HepG2 (cell line): ENCODE measurements at regions not wholly inside any gene's neighbourhood (a gene's known extent, or its start where the extent isn't known, plus 50 kb on each side); places are given as distances from the start of the nearest gene placed in this dataset.
A peak's percentile ranks its signal among the peaks of the same experiment; 100 is the strongest.

Experiments
- AHR ChIP-seq: IDR thresholded peaks from 2 replicates; pipeline ENCODE4 v1.6.1; 2018; ENCODE audit warnings: missing genetic modification reagents, missing compliant biosample characterization
- ARNTL ChIP-seq: sonication (generic); formaldehyde crosslinking; IDR thresholded peaks from 2 replicates; pipeline ENCODE4 v1.4.0; 2020; ENCODE audit warnings: mild to moderate bottlenecking, missing genetic modification reagents
- ETV5 ChIP-seq: IDR thresholded peaks from 2 replicates; pipeline ENCODE4 v1.6.1; 2018; ENCODE audit warnings: missing biosample characterization, missing genetic modification reagents, inconsistent platforms, borderline replicate concordance
- FOSL1 ChIP-seq: sonication (generic); formaldehyde crosslinking; IDR thresholded peaks from 2 replicates; pipeline ENCODE4 v1.9.0; 2021; ENCODE audit warnings: missing genetic modification reagents, borderline replicate concordance
- KDM5A ChIP-seq: fragments of 200-600 bp; sonication (generic); IDR thresholded peaks from 2 replicates; pipeline ENCODE4 v1.7.0; 2018; ENCODE audit warnings: antibody characterized with exemption, mild to moderate bottlenecking, low read length, borderline replicate concordance
- MIER3 ChIP-seq: IDR thresholded peaks from 2 replicates; pipeline ENCODE4 v1.6.1; 2016; ENCODE audit warnings: missing compliant biosample characterization, borderline replicate concordance
- PAWR ChIP-seq: sonication (generic); formaldehyde crosslinking; IDR thresholded peaks from 2 replicates; pipeline ENCODE4 v1.4.0; 2020; ENCODE audit warnings: missing genetic modification reagents, mild to moderate bottlenecking, borderline replicate concordance
- RXRA ChIP-seq: sonication (generic); formaldehyde crosslinking; IDR thresholded peaks from 2 replicates; pipeline ENCODE4 v1.5.1; 2020; ENCODE audit warnings: missing genetic modification reagents
- ZBTB7B ChIP-seq: sonication (generic); formaldehyde crosslinking; IDR thresholded peaks from 2 replicates; pipeline ENCODE4 v1.4.0; 2020; ENCODE audit warnings: missing genetic modification reagents
- ZNF549 ChIP-seq: sonication (generic); formaldehyde crosslinking; IDR thresholded peaks from 2 replicates; pipeline ENCODE4 v1.5.0; 2020; ENCODE audit warnings: missing genetic modification reagents
- TF ChIP-seq, protein P1 (sequence below): IDR thresholded peaks from 2 replicates; pipeline ENCODE4 v1.6.1; 2016; ENCODE audit warnings: low read depth, missing genetic modification reagents, missing compliant biosample characterization
- TF ChIP-seq, protein P2 (sequence below): sonication (generic); formaldehyde crosslinking; IDR thresholded peaks from 2 replicates; pipeline ENCODE4 v1.5.1; 2020; ENCODE audit warnings: mild to moderate bottlenecking, missing genetic modification reagents, borderline replicate concordance
- TF ChIP-seq, protein P3 (sequence below): sonication (generic); formaldehyde crosslinking; IDR thresholded peaks from 2 replicates; pipeline ENCODE4 v1.4.0; 2020; ENCODE audit warnings: missing genetic modification reagents
- TF ChIP-seq, protein P4 (sequence below): sonication (generic); formaldehyde crosslinking; IDR thresholded peaks from 2 replicates; pipeline ENCODE4 v1.8.1; 2023; ENCODE audit warnings: mild to moderate bottlenecking, missing genetic modification reagents
- TF ChIP-seq, protein P5 (sequence below): IDR thresholded peaks from 2 replicates; pipeline ENCODE4 v1.6.1; 2012; ENCODE audit warnings: low read depth, low read length, improper control_type of control experiment

DNA sequence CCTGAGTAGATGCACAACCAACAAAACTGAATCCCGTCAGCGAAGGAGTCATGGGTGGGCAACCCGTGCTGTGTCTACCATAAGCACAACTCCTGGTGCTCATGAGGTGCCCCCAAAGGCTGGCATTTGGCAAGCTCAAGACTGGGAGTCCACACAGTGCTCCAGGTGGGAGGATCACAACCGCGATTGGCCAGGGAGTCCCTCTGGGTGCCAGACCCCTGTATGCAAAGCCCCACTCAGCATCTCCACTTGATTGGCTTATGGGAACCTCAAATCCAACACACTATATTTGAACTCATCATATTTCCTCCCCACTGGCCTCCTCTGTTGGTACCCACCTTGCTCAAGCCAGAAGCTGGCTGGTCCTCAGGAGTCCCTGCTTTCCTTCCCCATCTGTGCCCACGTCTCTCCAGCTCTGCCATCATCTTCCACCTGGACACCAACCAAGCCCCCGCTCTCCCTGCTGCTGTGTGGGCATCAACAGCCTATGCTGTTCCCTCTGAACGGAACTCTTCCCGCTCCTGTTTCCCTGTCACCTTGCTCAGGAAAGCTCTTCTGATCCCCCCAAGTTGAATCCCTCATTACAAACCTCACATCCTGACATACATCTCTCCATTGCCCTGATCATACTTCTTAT lies 142.3 kb upstream of the PTPN1 start (continued):
- TF ChIP-seq, protein P1, sequence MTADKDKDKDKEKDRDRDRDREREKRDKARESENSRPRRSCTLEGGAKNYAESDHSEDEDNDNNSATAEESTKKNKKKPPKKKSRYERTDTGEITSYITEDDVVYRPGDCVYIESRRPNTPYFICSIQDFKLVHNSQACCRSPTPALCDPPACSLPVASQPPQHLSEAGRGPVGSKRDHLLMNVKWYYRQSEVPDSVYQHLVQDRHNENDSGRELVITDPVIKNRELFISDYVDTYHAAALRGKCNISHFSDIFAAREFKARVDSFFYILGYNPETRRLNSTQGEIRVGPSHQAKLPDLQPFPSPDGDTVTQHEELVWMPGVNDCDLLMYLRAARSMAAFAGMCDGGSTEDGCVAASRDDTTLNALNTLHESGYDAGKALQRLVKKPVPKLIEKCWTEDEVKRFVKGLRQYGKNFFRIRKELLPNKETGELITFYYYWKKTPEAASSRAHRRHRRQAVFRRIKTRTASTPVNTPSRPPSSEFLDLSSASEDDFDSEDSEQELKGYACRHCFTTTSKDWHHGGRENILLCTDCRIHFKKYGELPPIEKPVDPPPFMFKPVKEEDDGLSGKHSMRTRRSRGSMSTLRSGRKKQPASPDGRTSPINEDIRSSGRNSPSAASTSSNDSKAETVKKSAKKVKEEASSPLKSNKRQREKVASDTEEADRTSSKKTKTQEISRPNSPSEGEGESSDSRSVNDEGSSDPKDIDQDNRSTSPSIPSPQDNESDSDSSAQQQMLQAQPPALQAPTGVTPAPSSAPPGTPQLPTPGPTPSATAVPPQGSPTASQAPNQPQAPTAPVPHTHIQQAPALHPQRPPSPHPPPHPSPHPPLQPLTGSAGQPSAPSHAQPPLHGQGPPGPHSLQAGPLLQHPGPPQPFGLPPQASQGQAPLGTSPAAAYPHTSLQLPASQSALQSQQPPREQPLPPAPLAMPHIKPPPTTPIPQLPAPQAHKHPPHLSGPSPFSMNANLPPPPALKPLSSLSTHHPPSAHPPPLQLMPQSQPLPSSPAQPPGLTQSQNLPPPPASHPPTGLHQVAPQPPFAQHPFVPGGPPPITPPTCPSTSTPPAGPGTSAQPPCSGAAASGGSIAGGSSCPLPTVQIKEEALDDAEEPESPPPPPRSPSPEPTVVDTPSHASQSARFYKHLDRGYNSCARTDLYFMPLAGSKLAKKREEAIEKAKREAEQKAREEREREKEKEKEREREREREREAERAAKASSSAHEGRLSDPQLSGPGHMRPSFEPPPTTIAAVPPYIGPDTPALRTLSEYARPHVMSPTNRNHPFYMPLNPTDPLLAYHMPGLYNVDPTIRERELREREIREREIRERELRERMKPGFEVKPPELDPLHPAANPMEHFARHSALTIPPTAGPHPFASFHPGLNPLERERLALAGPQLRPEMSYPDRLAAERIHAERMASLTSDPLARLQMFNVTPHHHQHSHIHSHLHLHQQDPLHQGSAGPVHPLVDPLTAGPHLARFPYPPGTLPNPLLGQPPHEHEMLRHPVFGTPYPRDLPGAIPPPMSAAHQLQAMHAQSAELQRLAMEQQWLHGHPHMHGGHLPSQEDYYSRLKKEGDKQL (CRISPR knock-in tag): no peak
- no peak for TF ChIP-seq PAWR (CRISPR knock-in tag)
- 0 out of 2 replicates have a peak, but pooled peaks have one; percentile 23 for TF ChIP-seq RXRA (CRISPR knock-in tag)
- TF ChIP-seq, protein P2, sequence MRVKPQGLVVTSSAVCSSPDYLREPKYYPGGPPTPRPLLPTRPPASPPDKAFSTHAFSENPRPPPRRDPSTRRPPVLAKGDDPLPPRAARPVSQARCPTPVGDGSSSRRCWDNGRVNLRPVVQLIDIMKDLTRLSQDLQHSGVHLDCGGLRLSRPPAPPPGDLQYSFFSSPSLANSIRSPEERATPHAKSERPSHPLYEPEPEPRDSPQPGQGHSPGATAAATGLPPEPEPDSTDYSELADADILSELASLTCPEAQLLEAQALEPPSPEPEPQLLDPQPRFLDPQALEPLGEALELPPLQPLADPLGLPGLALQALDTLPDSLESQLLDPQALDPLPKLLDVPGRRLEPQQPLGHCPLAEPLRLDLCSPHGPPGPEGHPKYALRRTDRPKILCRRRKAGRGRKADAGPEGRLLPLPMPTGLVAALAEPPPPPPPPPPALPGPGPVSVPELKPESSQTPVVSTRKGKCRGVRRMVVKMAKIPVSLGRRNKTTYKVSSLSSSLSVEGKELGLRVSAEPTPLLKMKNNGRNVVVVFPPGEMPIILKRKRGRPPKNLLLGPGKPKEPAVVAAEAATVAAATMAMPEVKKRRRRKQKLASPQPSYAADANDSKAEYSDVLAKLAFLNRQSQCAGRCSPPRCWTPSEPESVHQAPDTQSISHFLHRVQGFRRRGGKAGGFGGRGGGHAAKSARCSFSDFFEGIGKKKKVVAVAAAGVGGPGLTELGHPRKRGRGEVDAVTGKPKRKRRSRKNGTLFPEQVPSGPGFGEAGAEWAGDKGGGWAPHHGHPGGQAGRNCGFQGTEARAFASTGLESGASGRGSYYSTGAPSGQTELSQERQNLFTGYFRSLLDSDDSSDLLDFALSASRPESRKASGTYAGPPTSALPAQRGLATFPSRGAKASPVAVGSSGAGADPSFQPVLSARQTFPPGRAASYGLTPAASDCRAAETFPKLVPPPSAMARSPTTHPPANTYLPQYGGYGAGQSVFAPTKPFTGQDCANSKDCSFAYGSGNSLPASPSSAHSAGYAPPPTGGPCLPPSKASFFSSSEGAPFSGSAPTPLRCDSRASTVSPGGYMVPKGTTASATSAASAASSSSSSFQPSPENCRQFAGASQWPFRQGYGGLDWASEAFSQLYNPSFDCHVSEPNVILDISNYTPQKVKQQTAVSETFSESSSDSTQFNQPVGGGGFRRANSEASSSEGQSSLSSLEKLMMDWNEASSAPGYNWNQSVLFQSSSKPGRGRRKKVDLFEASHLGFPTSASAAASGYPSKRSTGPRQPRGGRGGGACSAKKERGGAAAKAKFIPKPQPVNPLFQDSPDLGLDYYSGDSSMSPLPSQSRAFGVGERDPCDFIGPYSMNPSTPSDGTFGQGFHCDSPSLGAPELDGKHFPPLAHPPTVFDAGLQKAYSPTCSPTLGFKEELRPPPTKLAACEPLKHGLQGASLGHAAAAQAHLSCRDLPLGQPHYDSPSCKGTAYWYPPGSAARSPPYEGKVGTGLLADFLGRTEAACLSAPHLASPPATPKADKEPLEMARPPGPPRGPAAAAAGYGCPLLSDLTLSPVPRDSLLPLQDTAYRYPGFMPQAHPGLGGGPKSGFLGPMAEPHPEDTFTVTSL (CRISPR knock-in tag): no peak
- TF ChIP-seq KDM5A: no peak
- TF ChIP-seq ZBTB7B (CRISPR knock-in tag): no peak
- no peak for TF ChIP-seq ARNTL (CRISPR knock-in tag)
- TF ChIP-seq, protein P3, sequence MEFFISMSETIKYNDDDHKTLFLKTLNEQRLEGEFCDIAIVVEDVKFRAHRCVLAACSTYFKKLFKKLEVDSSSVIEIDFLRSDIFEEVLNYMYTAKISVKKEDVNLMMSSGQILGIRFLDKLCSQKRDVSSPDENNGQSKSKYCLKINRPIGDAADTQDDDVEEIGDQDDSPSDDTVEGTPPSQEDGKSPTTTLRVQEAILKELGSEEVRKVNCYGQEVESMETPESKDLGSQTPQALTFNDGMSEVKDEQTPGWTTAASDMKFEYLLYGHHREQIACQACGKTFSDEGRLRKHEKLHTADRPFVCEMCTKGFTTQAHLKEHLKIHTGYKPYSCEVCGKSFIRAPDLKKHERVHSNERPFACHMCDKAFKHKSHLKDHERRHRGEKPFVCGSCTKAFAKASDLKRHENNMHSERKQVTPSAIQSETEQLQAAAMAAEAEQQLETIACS (CRISPR knock-in tag): no peak
- no peak for TF ChIP-seq AHR (CRISPR knock-in tag)
- TF ChIP-seq MIER3 (CRISPR knock-in tag): no peak
- TF ChIP-seq, protein P4, sequence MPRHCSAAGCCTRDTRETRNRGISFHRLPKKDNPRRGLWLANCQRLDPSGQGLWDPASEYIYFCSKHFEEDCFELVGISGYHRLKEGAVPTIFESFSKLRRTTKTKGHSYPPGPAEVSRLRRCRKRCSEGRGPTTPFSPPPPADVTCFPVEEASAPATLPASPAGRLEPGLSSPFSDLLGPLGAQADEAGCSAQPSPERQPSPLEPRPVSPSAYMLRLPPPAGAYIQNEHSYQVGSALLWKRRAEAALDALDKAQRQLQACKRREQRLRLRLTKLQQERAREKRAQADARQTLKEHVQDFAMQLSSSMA (CRISPR knock-in tag): peak; percentile 43; the same call in 1 of the 2 replicates
- TF ChIP-seq ZNF549 (CRISPR knock-in tag): no peak
- no peak for TF ChIP-seq FOSL1 (CRISPR knock-in tag)
- no peak for TF ChIP-seq ETV5
- TF ChIP-seq, protein P5, sequence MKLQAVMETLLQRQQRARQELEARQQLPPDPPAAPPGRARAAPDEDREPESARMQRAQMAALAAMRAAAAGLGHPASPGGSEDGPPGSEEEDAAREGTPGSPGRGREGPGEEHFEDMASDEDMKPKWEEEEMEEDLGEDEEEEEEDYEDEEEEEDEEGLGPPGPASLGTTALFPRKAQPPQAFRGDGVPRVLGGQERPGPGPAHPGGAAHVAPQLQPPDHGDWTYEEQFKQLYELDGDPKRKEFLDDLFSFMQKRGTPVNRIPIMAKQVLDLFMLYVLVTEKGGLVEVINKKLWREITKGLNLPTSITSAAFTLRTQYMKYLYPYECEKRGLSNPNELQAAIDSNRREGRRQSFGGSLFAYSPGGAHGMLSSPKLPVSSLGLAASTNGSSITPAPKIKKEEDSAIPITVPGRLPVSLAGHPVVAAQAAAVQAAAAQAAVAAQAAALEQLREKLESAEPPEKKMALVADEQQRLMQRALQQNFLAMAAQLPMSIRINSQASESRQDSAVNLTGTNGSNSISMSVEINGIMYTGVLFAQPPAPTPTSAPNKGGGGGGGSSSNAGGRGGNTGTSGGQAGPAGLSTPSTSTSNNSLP: no peak
